ENCODE measurements at regions not wholly inside any gene's neighbourhood (a gene's known extent, or its start where the extent isn't known, plus 50 kb on each side); places are given as distances from the start of the nearest gene placed in this dataset.

DNA sequence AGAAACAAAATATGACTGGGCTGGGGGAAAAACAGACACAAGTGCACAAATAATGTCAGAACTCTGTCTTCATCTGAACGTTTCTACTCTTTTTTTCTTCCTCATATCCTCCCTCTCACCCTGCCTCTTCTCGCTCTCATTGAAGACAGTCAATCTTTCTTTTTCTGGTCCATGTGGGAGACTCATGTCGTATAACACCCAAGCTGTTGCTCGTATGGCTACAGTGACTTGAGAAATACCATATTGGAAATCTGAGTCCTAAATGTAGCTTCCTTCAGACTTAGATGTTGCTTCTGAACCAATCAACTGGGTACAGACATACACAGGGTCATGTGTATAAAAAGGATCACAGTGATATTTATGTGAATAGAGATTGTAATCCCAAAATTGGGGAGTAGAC lies 579.8 kb upstream of the CELF2 start:
- no peak for DNase-seq

DNA sequence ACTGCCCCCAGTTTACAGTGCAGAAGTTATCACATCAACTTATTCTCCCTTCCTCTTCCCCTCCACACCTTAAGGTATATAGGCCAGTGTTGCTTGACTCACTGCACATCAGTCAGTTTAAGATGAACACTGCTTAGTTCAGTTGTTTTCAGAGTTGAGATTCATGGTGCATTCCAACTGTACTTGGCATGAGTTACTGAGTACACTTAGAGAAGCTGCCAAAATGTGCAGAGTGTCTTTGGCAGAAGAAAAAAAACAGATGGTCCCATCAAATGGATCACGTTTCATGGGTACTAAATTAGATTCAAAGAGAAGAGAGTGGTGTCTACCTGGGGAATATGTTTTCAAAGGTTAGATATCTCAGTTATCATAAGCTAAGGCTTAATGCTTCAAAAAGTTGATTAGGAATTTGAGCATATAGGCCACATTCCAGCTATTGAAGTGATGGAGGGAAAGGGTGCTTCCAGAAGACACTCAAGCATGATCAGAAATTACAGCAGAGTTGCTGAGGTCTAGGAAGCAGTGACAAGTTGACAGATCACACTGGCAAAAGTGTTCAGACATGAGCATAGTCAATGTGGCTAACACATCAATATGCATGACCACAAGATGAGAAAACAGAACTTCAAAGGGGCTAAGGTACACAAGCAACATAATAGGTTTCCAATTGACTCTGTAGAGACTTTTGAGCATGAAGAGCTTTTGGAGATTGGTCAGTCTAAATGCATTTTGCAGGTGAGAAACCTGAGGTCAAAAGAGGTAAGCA lies 579.2 kb upstream of the CELF2 start:
- peak in 1 of 14 donors; percentile 28 for DNase-seq

DNA sequence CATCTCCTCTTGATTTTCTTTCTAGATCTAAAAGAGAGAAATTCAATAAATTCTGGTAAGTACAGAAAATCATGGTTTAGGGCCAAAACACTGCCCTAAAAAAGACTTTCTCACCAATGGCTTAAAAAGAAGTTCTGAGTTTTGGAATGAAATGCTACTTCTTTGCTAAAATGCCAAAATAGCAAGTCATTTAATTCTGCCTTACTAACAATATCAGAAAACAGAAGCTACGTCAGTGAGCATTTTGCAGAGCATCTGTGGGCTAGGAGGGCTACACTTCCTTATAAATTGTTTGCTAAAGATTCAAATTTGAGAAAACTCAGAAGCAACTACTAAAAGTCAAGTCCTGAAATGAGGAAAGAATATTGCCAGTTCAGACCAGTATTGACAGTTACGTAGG lies 560.8 kb upstream of the CELF2 start:
- no peak for DNase-seq

DNA sequence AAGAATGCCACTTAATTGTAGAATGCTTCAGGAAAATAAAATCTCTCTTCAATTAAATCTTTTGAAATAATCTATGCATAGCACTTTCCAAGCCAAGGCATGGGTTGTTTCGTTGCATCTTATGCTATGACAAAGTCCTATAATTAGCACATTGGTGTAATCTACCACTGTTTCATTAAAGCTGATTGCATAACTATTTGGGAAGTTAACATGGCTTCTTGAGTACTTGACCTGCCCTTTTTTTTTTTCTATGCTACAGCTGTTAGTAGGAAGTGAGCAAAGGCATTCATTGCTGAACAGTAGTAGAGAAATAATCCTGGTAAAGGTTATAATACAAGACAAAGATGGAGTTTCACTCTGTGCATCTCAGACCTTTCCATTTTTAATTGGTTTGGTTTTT lies 557.2 kb upstream of the CELF2 start:
- DNase-seq = no peak

DNA sequence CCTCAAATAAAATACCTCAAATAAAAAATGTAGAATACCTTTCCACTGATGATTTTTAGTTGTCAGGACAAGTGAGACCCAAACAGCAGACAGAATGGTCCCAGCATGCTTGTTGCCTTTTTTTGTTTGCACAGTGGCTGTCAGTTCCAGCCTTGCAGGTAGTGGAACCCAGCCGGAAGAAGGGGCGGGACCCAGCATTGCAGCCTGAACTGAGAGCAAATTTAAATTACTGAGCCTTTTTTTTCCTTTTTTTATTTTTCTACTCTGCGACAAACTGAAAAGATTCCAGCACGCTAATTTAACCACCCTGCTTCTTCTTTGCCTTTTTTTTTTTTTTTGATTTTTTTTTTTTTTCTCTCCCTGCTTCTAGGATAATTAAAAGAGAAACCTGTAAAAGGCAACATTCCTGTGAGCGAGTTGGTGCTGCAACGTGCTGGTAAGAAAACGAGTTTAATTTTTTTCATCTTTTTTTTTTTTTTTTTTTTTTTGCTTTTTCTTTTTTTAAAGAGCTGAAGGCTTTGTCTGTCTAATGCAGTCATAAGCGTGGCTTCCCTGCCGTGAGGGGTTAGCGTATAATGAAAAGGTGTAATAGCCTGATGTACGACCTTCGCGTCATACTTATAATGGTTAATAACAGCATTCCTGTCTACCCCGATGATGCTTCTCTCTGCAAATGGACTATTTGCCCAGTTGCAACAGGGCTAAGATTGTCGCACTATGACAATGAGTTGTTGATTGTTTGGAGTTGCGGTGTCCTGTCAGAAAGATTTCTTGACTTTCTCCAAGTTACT lies 555.3 kb upstream of the CELF2 start:
- DNase-seq = no peak

DNA sequence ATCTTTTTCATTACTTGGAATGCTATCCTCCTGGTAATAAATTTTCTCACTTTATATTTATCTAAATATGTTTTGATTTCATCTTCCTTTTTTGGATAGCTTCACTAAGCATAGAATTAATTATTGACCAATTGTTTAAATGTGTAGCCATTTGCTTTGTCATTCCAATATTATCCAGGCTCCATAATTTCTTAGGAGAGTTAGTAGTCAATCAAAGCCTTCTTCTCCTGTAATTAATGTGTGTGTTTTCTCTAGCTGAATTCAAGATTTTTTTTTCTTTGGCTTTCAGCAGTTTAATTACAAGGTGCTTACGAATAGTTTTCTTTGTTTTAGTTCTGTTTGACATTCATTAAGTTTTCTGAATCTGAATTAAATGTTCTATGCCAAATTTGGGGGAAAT lies 545.9 kb upstream of the CELF2 start:
- no peak for DNase-seq

DNA sequence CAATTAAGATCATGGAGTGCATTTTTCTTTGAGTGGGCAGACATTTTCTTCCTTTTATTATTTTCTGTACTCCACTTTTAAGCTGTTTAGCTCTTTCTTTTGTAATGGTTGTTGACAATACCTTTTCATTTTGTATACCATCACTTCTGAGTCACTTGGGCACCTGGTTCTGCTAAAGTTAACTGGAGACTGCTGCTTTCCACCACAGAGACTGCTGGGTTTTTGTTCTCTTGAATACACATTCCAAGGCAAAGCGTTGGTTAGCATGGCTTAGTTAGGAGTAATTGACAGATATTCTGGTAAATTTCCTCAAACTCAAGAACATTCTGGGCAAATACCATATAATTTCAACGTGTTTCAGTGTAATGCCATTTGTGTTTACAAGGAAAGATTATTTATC lies 541.9 kb upstream of the CELF2 start:
- DNase-seq = no peak

DNA sequence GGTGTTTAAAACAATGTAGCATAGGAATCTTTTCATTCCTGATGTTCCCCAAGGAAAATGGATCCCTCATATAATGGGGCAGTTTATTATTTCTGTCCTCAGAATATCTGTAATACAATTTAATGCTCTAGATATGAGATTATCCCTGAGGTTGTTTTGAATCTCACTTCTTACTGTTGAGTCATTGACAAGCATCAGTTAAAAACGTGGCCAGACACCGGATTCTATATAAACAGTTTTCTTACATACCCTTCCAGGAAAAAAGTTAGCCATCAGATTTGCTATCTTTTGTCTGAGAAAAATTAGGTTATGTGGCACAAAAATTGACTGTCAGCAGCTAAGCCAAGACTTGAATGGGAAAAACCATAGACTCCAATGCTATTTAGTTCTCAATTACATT lies 539.8 kb upstream of the CELF2 start:
- no peak for DNase-seq

DNA sequence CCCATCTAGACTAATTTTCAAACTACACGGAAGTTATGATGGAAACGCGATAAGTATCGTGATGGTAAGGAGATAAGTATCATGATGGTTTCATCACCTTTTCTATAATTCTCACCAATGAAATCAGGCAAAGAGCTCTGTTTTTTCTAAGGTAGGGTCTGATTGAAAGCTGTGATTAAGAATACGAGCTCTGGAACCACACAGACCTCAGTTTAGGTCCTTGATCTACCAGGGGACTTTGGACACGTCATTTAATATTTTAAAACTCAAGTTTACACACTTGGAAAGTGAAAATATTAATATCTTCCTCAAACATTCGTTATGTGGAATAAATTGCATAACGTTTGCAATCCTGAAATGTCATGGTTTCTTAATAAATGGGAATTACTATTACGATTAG lies 538.2 kb upstream of the CELF2 start:
- DNase-seq = no peak

DNA sequence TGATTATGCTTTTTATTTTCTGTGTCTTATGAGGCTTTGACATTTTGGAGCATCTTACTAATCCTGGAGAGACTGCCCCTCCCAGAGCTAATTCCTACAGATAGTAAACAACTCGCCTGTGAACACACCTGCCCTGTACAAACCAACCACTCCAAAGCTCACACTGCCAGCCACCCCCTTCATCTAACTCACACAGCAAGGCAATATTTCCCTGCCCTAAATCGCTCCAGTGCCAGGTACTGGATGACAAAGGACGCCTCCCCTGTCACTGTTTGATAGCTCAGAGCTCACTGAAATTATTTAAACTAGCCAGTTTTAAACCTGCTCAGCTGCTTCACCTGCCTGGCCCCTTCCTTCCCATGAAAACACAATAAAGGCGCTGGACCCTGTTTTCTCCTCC lies 535.1 kb upstream of the CELF2 start:
- DNase-seq = no peak

DNA sequence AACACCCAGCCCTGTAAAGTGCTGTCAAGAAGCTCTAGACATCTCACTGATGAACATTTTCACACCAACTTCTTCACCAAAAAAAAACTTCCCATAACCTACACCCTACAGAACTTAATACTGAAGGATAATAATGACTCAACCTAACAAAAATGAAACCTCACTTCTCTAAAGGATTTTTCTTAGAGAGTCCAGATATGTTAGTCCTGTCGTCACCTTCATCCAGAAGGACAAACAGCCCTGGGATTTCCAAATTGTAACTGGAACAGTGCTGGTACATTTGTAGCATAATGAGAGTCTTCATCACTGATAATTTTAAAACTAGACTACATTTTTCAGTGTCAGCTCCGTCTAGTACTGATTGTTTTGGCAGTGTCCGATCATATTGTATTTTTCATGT lies 528.6 kb upstream of the CELF2 start:
- no peak for DNase-seq

DNA sequence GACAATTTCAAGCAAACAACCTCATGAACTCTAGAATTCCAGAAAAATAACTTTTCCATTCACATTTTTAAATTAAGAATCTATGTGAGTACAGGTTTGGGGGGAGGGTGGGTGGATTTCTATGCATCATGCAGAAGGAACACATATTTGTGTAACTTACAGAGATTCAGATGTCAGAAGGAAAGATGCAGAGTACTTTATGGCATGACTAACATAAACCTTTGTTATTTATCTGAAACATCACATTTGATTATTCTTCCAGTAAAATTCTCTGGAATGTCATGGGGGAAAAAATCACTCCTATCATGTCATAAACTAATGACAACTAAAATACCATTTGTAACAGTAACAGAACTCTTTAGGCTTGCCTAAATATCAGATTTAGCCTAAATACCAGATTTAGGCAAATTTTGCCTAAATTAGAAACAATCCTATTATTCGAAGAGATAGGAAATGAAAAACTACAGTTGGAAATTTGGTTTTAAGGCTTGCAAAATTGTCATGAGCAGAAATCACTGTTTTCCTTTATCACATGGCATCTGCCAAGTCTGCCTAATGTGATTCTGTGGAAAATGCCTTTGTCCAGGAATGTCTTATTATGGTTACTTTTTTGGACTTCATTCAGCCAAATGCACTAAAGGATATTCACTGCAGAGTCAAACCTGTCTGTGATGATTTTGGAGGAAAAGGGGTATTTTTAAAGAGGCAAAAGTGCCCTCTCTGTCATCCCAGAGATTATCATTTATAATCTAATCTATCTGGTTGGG lies 527.7 kb upstream of the CELF2 start:
- DNase-seq = no peak

DNA sequence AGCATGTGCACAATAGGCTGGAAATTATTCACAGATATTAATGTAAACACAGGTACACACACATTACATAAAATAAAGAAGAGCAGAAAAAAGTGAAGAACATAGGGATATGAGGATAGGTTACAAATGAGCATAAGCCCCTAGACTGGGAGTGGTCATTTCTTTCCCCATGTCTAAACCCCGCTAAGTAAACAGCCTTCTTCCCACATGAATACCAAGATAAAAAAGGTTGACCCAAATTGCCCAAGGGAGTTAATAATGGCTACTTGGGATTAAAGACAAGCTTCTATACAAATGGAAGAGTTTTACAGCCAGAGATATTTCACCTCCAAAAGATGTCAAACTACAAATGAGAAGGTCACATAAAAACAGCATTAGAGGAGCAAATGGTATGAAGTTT lies 527.1 kb upstream of the CELF2 start:
- no peak for DNase-seq

DNA sequence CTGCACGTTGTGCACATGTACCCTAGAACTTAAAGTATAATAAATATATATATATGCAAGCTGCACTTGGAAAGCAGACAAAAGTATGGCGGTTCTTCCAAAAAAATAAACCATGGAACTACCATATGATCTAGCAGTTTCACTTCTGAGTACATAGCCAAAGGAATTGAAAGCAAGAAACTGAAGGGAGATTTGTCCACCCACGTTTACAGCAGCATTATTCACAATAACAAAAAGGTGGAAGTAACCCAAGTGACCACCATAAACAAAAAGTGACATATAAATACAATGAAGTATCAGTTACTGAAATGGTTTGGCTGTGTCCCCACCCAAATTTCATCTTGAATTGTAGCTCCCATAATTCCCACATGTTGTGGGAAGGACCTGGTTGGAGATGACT lies 525.3 kb upstream of the CELF2 start:
- DNase-seq = no peak

DNA sequence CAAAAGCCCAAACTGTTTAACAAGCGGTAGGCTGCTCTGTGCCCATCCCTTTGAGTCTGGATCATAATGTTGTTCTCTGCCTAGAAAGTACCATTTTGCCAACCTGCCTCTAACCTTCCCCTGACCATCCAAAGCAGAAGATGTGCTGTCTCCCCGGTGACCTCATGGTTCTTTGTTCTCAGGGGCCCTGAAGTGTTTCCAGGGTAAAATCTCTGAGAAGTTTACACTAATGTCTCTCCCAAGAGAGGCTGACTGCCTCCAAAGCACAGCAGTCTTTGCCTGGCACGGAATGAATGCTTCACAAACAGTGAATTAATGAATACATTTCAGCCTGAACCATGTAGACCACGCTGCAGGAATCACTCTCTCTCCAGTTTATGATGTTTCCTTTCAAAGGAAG lies 523.8 kb upstream of the CELF2 start:
- DNase-seq = no peak

DNA sequence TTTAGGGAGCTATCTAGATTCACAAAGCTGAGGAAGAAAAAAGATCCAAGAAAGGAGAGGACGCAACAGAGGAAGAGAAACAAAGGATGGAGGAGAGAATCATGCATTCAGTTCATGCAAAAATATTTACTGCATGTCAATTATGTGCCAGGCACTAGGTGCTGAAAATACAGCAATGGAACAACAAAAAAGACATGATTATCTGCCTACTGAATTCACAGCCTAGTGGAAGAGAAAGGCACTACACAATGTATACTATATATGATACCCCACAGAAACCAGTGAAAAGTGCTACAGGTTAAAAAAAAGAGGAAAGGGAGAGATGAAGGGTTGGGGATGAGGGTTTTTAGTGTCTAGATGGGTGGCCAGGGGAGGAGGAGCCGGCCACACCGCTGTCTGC lies 520.4 kb upstream of the CELF2 start:
- DNase-seq = no peak

DNA sequence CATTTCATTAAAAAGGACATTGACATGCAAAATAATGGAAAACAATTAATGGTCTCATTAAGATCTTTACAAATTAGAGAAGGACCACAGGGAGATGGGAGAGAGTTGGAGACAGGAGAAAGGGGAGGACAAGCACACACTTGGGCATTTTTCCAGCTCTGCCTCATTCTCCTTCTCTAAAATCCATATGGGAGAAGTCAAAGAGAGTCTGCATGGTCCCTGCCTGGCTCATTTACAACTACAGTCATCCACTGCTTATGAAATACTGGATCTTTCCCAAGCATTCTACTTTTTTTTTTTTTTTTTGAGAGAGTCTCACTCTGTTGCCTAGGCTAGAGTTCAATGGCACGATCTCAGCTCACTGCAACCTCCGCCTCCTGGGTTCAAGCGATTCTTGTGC lies 518.9 kb upstream of the CELF2 start:
- DNase-seq = no peak

DNA sequence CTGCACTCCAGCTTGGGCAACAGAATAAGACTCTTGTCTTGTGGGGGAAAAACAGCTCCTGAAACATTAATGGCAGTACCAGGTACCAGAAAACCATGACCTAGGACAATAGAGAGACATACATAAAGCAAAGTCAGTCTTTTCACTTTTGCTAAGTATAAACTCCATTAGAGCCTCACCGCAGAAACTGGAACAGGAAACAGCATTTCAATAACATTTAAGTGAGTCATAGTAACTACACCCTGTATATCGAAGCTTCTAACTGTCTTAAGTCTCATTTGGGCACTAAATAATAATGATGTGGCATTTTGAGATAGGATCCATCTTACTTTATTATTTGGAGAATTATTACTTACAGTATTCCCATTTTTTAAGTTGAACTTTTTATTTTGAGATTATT lies 517.8 kb upstream of the CELF2 start:
- no peak for DNase-seq

DNA sequence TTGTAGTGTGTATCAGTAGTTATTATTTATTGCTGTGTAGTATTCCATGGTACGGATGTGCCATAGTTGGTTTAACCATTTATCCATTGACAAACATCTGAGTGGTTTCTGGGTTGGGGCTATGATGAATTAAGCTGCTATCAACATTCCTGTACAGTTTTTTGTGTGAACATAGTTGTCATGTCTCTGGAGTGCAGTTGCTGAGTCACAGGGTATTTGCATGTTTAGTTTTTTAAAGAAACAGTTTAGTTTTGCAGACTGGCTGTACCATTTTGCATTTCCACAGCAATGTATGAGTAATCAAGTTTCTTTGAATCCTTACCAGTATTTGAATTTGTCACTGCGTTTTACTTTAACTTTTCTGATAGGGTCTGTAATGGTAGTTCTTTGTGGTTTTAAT lies 516.7 kb upstream of the CELF2 start:
- DNase-seq = no peak

DNA sequence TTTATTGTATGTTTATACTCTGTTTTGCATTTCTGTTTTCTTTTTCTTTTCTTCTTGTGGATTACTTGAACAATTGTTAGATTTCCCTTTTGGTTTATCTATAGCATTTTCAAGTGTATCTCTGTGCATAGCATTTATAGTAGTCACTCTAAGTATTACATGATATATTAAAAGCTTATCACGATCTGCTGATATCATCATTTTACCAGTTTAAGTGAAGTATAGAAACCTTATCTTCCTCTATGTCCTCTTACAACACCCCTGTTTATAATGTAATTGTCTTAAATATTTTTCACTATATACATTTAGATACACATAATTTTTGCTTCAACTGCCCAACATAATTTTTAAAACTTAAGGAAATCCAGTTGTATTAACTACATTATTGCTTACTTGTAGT lies 513.9 kb upstream of the CELF2 start:
- DNase-seq = no peak

DNA sequence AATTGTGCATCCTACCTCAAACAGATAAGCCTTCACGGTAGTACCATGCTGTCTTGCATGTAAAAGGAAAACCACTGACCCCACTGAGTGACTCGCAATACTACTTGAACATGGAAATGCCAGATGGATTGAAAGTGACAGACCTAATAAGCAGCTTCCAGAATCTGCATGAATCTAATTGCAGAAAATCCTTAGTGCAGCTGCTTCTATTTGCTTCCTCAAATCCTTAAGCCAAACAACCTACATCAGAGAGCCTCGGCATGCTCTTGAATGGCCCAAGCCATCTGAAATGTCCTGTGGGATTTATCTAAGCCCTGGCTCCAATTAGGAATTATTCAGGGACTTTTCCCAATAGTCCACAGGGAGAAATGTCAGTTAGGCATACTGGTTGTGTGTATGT lies 509.5 kb upstream of the CELF2 start:
- DNase-seq = no peak

DNA sequence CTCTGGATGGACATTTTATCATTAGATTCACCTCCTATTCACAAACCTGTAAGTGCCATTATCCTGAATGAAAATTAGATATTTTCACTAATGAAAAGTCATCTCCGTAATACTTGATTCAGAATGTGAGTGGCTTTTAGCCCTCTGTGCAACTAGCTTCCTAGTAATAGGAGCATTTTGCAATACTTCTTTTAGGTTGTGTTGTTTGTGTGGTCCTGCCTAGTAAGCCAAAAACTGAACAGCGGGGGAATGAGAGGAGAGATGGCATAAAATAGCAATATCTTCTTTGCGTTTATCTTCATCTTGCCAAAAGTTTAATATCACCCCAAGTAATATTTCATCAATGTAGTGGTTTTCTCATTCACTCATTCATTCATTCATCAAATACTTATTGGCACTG lies 507.5 kb upstream of the CELF2 start:
- no peak for DNase-seq

DNA sequence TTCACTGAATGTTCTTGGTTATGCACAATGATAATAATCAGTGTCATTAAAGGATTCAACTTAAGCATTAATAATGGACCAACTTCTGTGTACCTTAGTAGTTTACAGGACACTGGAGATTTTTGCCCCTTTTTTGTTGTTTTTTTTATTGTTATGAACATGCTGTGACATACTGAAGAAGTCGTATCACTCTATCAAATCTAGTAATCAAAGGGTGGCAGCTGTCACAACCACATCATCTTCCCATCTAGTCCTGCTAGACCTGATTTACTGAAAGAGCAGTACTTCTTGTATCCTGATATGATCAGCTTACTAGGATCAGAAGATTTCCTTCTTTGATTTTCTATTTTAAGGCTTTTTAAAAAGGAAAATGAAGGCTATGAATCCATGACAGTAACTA lies 504.6 kb upstream of the CELF2 start:
- DNase-seq = no peak

DNA sequence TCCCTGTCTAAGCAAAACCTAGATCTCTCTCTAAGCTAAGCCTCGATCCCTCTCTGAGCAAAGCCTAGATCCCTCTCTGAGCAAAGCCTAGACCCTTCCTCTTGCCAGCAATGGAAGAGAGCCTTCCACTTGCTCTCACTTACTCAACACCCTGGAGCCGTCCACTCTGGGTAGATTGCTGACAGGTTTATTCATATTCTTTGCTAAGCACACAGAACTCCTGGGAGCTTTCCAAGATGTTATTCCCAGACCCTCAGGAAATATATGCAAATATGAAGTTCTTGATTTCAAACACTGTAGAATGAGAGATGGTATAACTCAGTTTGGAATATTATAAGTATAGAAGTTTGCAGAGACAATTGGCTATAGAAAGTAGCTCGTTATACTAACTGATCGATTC lies 503.8 kb upstream of the CELF2 start:
- DNase-seq = no peak
